Heart left ventricle (tissue), 13 donors: ENCODE measurements at regions not wholly inside any gene's neighbourhood (a gene's known extent, or its start where the extent isn't known, plus 50 kb on each side); places are given as distances from the start of the nearest gene placed in this dataset.

Source experiments
- POLR2A ChIP-seq, 2 donors: fragments of 450-650 bp; IDR thresholded peaks; one replicate each; pipeline ENCODE4 v1.6.1; 2017; ENCODE audit warnings: antibody characterized with exemption in 2 of 2, mild to moderate bottlenecking in 2 of 2, moderate library complexity in 2 of 2
- TF ChIP-seq, protein P1 (sequence below), 12 donors: fragments of 200-600 bp; sonication (generic) in 4 of 12; IDR thresholded peaks; one replicate each; pipeline versions ENCODE4 v1.5.0 to v1.8.0; 2018 to 2022; ENCODE audit warnings: antibody characterized with exemption in 12 of 12, mild to moderate bottlenecking in 5 of 12
- donor health status: ischemic (EF 13 %, LVEDD 7.1; RV severe dilation, severe dysfunction).
- donor health status: DM: no; HTN: yes; CAD: no.
- donor health status: DM: no; HTN: no; CAD: no.
- donor health status: ischemic (EF 25% LVEDD 6.9; RV normal size, moderate dysfunction).
- donor health status: ischemic (EF 25% LVEDD 5.7; RV mildly dilated, moderate dysfunction).
- donor health status: ischemic (EF 35%, LVEDD 5.7; RV mildly dilated, moderate dysfunction).
- donor health status: nonischemic (EF 11% LVEDD 7.7; RV severe dilation, severe dysfunction).
- donor health status: DM: yes; HTN: yes; CAD: no.
- donor health status: PGD.
- donor health status: ischemic (EF 29% LVEDD 5.4; RV normal size, mild dysfunction).
- donor health status: nonischemic (EF 23%, LVEDD 6.1; RV moderate dilation, normal function).

DNA sequence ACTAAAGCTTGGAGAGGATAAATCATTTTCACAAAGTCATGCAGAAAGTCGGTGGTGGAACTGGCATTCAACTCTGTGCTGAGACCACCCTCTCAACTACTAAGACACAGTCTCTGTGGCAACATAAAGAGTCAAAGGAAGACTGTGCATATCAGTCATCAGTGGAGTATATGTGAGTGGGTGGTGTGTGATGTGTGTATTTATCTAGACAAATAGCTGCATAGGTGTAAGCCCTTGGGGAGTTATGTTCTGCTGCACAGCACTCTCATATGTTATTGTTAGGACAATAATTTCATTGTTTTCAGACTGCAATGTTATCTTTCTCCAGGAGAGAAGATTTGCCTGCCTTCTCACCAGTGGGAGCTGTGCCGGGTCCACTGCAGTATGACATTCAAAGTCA, 186.3 kb upstream of the HNRNPA3 start:
- TF ChIP-seq, protein P1, sequence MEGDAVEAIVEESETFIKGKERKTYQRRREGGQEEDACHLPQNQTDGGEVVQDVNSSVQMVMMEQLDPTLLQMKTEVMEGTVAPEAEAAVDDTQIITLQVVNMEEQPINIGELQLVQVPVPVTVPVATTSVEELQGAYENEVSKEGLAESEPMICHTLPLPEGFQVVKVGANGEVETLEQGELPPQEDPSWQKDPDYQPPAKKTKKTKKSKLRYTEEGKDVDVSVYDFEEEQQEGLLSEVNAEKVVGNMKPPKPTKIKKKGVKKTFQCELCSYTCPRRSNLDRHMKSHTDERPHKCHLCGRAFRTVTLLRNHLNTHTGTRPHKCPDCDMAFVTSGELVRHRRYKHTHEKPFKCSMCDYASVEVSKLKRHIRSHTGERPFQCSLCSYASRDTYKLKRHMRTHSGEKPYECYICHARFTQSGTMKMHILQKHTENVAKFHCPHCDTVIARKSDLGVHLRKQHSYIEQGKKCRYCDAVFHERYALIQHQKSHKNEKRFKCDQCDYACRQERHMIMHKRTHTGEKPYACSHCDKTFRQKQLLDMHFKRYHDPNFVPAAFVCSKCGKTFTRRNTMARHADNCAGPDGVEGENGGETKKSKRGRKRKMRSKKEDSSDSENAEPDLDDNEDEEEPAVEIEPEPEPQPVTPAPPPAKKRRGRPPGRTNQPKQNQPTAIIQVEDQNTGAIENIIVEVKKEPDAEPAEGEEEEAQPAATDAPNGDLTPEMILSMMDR (IDR thresholded peaks at IDR 0.05) = no peak
- TF ChIP-seq POLR2A (IDR thresholded peaks at IDR 0.05) = no peak
